H1 (cell line): ENCODE measurements at regions not wholly inside any gene's neighbourhood (a gene's known extent, or its start where the extent isn't known, plus 50 kb on each side); places are given as distances from the start of the nearest gene placed in this dataset.

ENCODE experiments used
- BACH1 ChIP-seq: IDR thresholded peaks from 2 replicates; pipeline ENCODE4 v1.6.1; 2012; ENCODE audit warnings: low read length, improper control_type of control experiment
- CBX5 ChIP-seq: fragments of 300-800, 300-1000 bp; sonication (generic); IDR thresholded peaks from 2 replicates; pipeline ENCODE4 v1.7.1; 2016; ENCODE audit warnings: antibody characterized with exemption, low read length, low read depth
- HDAC2 ChIP-seq, 2 experiments: fragments of 300-600 bp in 1 of 2; sonication (generic) in 1 of 2; IDR thresholded peaks; 2 replicates each; pipeline ENCODE4 v1.6.1; 2011 to 2012; ENCODE audit warnings: low read depth in 2 of 2, low read length in 2 of 2, mild to moderate bottlenecking in 2 of 2, moderate library complexity in 2 of 2, borderline replicate concordance in 1 of 2, inconsistent platforms in 1 of 2
- KDM1A ChIP-seq: fragments of 200-600, 300-600 bp; sonication (generic); IDR thresholded peaks from 2 replicates; pipeline ENCODE4 v1.7.1; 2016; ENCODE audit warnings: mild to moderate bottlenecking, low read length, borderline replicate concordance
- SAP30 ChIP-seq: fragments of 300-600 bp; sonication (generic); IDR thresholded peaks from 2 replicates; pipeline ENCODE4 v1.7.1; 2012; ENCODE audit warnings: low read length, moderate library complexity, mild to moderate bottlenecking, inconsistent platforms; ENCODE audit not compliant: insufficient read depth, insufficient replicate concordance
- TAF7 ChIP-seq: optimal IDR thresholded peaks from 2 replicates; pipeline ENCODE3; 2011; ENCODE audit warnings: low read depth, mild to moderate bottlenecking, inconsistent platforms, low read length, moderate library complexity, borderline replicate concordance

DNA sequence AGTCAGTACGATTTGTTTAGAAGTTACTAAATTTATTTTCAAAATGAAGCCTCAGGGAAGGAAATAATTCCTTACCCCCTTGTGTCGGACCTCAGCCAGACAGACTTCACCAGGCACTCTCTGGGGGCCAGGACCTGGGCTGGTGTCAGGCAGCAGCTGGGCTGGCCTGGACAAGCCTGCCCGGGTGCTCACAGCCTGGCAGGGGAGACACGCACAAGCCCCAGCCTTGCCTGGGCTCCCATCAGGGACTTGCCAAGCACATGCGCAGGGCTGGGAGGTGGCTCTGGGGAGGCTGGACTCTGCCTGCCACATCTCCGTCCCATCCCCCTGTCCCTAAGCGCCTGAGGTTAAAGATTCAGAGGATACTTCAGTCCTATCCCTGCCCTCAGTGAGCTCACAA, 56.8 kb upstream of the HS6ST1 start (continued):
- no peak for TF ChIP-seq KDM1A
- TF ChIP-seq HDAC2 (IDR thresholded peaks at IDR 0.05; ENCODE audit: borderline replicate concordance in 1 of 2, low read depth in 2 of 2, low read length in 2 of 2), result no peak
- no peak for TF ChIP-seq BACH1
- TF ChIP-seq CBX5, result no peak
- TF ChIP-seq SAP30, result no peak
- TF ChIP-seq TAF7, result no peak
- TF ChIP-seq, all 59 proteins: peak for 0
